ENCODE measurements at regions not wholly inside any gene's neighbourhood (a gene's known extent, or its start where the extent isn't known, plus 50 kb on each side); places are given as distances from the start of the nearest gene placed in this dataset.

DNA sequence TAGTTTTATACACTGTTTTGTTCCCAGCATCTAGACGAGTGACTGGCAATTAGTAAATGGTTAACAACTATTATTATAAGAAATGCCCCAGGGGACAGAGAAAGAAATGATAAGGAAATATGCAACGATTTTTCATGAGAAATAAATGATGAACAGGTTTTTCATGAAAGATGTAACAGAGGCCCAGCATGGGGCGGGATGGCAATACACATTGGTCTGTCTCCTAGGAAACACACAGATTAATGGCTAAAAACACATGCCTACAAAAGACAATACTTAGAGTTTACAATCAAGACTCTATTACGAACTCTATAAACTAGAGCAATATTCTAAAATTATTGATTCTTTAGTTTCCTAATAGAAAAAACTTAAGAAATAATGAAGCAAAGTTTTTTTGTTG is 441.5 kb upstream of the CDH9 start:
- Histone ChIP-seq H3K79me2 (replicated peaks; ENCODE audit: insufficient read depth) (peaks cover 27% of the 10 kb centered on the region), H3K4me2 (no peak overlapping the region), H2AFZ (no peak overlapping the region), H3K4me1 (ENCODE audit: insufficient read depth) (no peaks in the 10 kb centered on the region), H3K27me3 (ENCODE audit: insufficient read depth) (no peaks in the 10 kb centered on the region), H3K27ac (ENCODE audit: low read depth) (no peak overlapping the region), H4K20me1 (replicated peaks; ENCODE audit: insufficient read depth) (peaks cover 7% of the 10 kb centered on the region; the same call in 1 of the 2 replicates), H3K4me3 (no peak overlapping the region), H3K36me3 (ENCODE audit: insufficient read depth) (peaks cover 40% of the 10 kb centered on the region), H3F3A (replicated peaks; ENCODE audit: low read depth) (0 out of 2 replicates have a peak, but pooled peaks cover 4% of the 10 kb centered on the region), H3K9me2 (ENCODE audit: insufficient read depth) (no peaks in the 10 kb centered on the region)
- H3K4me1 Mint-ChIP-seq, result peaks cover 10% of the 10 kb centered on the region
- DNase-seq (ENCODE audit: low spot score) (peak; percentile 19), ATAC-seq (no peak)
- peaks cover 62% of the 10 kb centered on the region for H3K36me3 Mint-ChIP-seq (ENCODE audit: low read depth)
- H3K9me3 Mint-ChIP-seq, result peaks cover 35% of the 10 kb centered on the region
- no peak overlapping the region for H3K27ac Mint-ChIP-seq
- H3K27me3 Mint-ChIP-seq (ENCODE audit: insufficient read depth, low read depth, poor library complexity), result peaks cover 9% of the 10 kb centered on the region
- TF ChIP-seq EZH2phosphoT487 (IDR thresholded peaks at IDR 0.05; ENCODE audit: unreplicated experiment), result no peak
- TF ChIP-seq JUNB (IDR thresholded peaks at IDR 0.05; ENCODE audit: unreplicated experiment), result no peak
- peak; percentile 50 for TF ChIP-seq POLR2AphosphoS5 (IDR thresholded peaks at IDR 0.05; ENCODE audit: low read depth)
- no peak overlapping the region for H3K4me3 Mint-ChIP-seq

DNA sequence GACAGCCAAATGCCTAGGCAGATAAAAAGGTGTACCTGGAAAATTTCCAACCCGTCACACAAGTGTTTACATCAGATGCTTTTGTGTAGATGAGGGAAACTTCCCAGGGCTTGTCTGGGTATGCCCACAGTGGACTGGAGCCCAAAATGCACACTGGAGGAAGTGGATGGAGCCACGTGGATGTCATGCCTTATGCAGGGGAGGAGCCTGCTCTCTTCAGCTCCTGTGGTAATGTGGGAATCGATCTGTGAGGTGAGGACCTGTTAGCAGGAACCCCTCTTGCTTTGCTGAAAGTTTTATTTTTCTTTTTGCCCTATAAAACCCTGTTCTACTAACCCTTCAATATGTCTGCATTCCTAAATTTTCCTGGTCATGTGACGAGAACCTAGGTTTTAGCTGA is 439.2 kb upstream of the CDH9 start:
- Histone ChIP-seq H3K4me2 (no peak overlapping the region), H3K9me2 (ENCODE audit: insufficient read depth) (no peaks in the 10 kb centered on the region), H4K20me1 (replicated peaks; ENCODE audit: insufficient read depth) (peaks cover 7% of the 10 kb centered on the region; the same call in 1 of the 2 replicates), H3K4me1 (ENCODE audit: insufficient read depth) (no peaks in the 10 kb centered on the region), H3K36me3 (ENCODE audit: insufficient read depth) (peaks cover 48% of the 10 kb centered on the region), H3K4me3 (no peak overlapping the region), H3K79me2 (replicated peaks; ENCODE audit: insufficient read depth) (peaks cover 50% of the 10 kb centered on the region), H2AFZ (no peak overlapping the region), H3K27ac (ENCODE audit: low read depth) (no peak overlapping the region), H3K27me3 (ENCODE audit: insufficient read depth) (no peaks in the 10 kb centered on the region), H3F3A (replicated peaks; ENCODE audit: low read depth) (0 out of 2 replicates have a peak, but pooled peaks cover 4% of the 10 kb centered on the region)
- TF ChIP-seq EZH2 (IDR thresholded peaks at IDR 0.05; ENCODE audit: low read depth, unreplicated experiment) (no peak), NANOG (IDR thresholded peaks at IDR 0.05; ENCODE audit: borderline replicate concordance) (no peak), POLR2AphosphoS5 (IDR thresholded peaks at IDR 0.05; ENCODE audit: low read depth) (peak; percentile 20; the same call in 1 of the 2 replicates)
- TF ChIP-seq, protein P1, sequence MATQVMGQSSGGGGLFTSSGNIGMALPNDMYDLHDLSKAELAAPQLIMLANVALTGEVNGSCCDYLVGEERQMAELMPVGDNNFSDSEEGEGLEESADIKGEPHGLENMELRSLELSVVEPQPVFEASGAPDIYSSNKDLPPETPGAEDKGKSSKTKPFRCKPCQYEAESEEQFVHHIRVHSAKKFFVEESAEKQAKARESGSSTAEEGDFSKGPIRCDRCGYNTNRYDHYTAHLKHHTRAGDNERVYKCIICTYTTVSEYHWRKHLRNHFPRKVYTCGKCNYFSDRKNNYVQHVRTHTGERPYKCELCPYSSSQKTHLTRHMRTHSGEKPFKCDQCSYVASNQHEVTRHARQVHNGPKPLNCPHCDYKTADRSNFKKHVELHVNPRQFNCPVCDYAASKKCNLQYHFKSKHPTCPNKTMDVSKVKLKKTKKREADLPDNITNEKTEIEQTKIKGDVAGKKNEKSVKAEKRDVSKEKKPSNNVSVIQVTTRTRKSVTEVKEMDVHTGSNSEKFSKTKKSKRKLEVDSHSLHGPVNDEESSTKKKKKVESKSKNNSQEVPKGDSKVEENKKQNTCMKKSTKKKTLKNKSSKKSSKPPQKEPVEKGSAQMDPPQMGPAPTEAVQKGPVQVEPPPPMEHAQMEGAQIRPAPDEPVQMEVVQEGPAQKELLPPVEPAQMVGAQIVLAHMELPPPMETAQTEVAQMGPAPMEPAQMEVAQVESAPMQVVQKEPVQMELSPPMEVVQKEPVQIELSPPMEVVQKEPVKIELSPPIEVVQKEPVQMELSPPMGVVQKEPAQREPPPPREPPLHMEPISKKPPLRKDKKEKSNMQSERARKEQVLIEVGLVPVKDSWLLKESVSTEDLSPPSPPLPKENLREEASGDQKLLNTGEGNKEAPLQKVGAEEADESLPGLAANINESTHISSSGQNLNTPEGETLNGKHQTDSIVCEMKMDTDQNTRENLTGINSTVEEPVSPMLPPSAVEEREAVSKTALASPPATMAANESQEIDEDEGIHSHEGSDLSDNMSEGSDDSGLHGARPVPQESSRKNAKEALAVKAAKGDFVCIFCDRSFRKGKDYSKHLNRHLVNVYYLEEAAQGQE (IDR thresholded peaks at IDR 0.05; ENCODE audit: unreplicated experiment), result no peak
- TF ChIP-seq, protein P2, sequence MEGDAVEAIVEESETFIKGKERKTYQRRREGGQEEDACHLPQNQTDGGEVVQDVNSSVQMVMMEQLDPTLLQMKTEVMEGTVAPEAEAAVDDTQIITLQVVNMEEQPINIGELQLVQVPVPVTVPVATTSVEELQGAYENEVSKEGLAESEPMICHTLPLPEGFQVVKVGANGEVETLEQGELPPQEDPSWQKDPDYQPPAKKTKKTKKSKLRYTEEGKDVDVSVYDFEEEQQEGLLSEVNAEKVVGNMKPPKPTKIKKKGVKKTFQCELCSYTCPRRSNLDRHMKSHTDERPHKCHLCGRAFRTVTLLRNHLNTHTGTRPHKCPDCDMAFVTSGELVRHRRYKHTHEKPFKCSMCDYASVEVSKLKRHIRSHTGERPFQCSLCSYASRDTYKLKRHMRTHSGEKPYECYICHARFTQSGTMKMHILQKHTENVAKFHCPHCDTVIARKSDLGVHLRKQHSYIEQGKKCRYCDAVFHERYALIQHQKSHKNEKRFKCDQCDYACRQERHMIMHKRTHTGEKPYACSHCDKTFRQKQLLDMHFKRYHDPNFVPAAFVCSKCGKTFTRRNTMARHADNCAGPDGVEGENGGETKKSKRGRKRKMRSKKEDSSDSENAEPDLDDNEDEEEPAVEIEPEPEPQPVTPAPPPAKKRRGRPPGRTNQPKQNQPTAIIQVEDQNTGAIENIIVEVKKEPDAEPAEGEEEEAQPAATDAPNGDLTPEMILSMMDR (conservative IDR thresholded peaks at IDR 0.05; ENCODE audit: low read depth in 2 of 2), result no peak
- peaks cover 43% of the 10 kb centered on the region for H3K9me3 Mint-ChIP-seq
- ATAC-seq, result no peak
- DNase-seq (ENCODE audit: low spot score), result no peak
- peaks cover 9% of the 10 kb centered on the region for H3K27me3 Mint-ChIP-seq (ENCODE audit: insufficient read depth, low read depth, poor library complexity)
- H3K27ac Mint-ChIP-seq, result no peak overlapping the region
- H3K36me3 Mint-ChIP-seq (ENCODE audit: low read depth), result peaks cover 80% of the 10 kb centered on the region
- peaks cover 10% of the 10 kb centered on the region for H3K4me1 Mint-ChIP-seq
- no peak overlapping the region for H3K4me3 Mint-ChIP-seq

Measured in GM23338 (cell line).